ENCODE measurements at regions not wholly inside any gene's neighbourhood (a gene's known extent, or its start where the extent isn't known, plus 50 kb on each side); places are given as distances from the start of the nearest gene placed in this dataset.

DNA sequence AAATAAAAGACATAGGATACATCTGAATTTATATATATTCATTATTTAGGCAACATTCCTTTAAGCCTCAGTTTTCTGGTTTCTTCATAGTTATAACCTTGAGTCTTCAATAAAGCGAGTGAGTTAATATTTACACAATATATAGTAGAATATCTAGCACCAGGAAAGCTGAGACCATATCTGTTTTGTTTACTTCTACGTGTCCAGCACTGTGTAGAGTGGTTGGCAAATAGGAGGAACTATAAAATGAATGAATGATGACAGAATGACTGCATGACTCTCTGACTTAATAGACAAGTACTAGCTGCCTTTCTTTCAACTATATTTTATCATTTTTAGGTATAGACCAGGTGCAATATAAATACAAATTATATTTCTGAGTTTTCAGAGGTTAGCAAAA, 197.8 kb upstream of the RBMS3 start:
- TF ChIP-seq, protein P1, sequence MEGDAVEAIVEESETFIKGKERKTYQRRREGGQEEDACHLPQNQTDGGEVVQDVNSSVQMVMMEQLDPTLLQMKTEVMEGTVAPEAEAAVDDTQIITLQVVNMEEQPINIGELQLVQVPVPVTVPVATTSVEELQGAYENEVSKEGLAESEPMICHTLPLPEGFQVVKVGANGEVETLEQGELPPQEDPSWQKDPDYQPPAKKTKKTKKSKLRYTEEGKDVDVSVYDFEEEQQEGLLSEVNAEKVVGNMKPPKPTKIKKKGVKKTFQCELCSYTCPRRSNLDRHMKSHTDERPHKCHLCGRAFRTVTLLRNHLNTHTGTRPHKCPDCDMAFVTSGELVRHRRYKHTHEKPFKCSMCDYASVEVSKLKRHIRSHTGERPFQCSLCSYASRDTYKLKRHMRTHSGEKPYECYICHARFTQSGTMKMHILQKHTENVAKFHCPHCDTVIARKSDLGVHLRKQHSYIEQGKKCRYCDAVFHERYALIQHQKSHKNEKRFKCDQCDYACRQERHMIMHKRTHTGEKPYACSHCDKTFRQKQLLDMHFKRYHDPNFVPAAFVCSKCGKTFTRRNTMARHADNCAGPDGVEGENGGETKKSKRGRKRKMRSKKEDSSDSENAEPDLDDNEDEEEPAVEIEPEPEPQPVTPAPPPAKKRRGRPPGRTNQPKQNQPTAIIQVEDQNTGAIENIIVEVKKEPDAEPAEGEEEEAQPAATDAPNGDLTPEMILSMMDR (IDR thresholded peaks at IDR 0.05): no peak
- no peak for TF ChIP-seq POLR2A (IDR thresholded peaks at IDR 0.05)

All from lower leg skin (tissue), 3 donors.